ENCODE measurements at regions not wholly inside any gene's neighbourhood (a gene's known extent, or its start where the extent isn't known, plus 50 kb on each side); places are given as distances from the start of the nearest gene placed in this dataset.
"Not testable (repeated sequence)": the region's sequence is repeated elsewhere in the genome, so short reads cannot be mapped to it uniquely, and the experiment has no call there.

GRCh38 chr2:43144263-43144662, 82.1 kb downstream of the ZFP36L2 start:
- DNase-seq: no peak

DNA sequence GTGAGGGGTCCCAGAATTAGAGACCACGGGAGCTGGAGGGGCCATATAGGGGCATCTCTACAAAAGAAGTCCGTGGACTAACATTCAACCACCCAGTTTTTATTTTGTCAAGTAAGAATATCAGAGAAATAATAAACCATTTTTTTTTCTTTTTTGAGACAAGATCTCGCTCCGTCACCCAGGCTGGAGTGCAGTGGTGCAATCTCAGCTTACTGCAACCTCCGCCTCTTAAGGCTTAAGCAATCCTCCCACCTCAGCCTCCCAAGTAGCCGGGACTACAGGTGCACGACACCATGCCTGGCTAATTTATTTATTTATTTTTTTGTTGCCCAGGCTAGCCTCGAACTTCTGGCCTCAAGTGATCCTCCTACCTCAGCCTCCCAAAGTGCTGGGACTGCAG, 82.7 kb downstream of the ZFP36L2 start:
- DNase-seq: no peak

- DNase-seq: peak; percentile 64
Measured at GRCh38 chr2:43142921-43143438, 83.4 kb downstream of the ZFP36L2 start.

- not testable (repeated sequence) for DNase-seq
Measured at GRCh38 chr2:43141636-43142151, 84.7 kb downstream of the ZFP36L2 start.

GRCh38 chr2:43139996-43140621, 86.3 kb downstream of the ZFP36L2 start:
- peak; percentile 48 for DNase-seq

DNA sequence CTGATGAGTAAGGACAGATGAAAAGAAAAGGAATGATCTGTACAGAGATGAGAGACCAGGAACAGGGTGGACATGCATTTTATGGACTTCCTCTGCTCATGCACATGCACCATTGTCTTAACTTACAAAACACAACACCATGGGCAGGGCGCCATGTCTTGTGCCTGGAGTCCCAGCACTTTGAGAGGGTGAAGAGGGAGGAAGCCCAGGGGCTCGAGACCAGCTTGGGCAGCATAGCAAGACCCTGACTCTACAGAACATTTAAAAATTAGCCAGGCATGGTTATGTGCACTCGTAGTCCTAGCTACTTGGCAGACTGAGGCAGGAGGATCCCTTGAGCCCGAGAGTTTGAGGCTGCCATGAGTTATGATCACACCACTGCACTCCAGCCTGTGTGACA, 86.9 kb downstream of the ZFP36L2 start:
- DNase-seq: no peak

DNA sequence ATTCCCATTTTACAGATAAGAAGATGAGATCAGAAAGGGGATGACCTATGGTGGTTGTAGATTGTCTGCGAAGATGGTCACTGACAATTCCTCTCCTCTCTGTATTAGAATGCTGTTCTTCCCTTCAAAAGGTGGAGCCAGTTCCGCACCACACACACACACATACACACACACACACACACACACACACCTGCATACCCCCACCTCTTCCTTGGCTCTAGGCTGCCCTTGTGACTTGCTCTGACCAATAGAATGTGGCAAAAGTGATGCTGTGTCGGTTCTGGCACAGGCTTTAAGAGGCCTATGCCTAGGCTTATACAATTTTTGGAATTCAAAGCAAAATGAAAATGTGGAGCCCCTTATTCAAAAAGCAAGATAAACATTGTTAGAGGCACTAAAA, 88.0 kb downstream of the ZFP36L2 start:
- no peak for DNase-seq

DNA sequence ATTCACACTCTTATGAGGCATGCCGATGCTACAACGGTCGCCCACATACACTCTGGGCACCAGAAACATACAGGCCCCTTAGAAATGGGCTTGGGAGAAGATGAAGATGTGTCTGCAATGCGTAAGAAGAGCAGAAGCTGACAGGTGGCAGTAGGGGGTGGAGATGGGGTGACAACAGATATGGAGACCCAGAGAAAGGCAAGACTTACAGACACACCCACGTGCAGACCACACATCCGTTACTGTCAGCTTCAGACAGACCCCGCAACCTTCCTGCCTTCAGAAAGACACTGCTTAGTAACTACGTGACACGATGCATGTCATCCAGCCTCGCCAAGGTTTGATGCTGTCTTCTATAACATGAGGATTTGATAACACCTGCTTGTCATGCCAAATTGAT, 89.5 kb downstream of the ZFP36L2 start:
- DNase-seq: peak; percentile 75

- DNase-seq: no peak
Measured at GRCh38 chr2:43136011-43136799, 90.2 kb downstream of the ZFP36L2 start.

DNA sequence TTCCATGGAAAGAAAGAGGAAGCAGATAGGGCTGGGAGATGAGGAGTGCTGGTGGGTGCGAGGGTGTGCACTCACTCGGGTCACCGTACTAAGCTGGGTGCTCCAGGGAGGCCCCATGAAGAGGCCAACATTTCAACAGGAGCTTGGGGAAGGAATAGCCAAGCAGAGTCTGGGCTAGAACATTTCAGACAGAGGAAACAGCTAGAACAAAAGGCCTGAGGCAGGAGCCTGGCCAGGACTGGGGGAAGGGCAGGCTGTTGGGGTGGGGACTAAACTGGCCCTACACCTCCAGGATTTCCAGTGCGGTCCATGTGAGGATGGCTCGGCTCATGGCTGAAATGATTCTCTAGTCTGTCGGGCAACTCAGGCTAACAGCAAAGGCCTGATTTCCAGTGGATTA, 90.8 kb downstream of the ZFP36L2 start:
- DNase-seq: no peak

DNA sequence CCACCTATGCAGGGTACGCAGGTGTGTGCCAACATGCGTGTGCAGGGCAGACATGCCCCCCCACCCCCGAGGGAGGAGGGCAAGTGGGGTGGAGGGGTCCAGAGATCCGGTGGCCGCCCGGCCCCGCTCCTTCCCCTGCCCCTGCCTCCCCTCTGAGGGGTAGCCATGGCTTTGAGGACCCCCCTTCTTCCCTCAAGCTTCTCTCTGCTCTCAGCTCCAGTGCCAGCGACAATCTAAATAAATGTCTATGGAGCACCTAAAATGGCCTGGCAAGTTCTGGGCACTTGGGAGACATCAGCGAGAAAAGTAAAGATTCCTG, 91.9 kb downstream of the ZFP36L2 start:
- no peak for DNase-seq

DNA sequence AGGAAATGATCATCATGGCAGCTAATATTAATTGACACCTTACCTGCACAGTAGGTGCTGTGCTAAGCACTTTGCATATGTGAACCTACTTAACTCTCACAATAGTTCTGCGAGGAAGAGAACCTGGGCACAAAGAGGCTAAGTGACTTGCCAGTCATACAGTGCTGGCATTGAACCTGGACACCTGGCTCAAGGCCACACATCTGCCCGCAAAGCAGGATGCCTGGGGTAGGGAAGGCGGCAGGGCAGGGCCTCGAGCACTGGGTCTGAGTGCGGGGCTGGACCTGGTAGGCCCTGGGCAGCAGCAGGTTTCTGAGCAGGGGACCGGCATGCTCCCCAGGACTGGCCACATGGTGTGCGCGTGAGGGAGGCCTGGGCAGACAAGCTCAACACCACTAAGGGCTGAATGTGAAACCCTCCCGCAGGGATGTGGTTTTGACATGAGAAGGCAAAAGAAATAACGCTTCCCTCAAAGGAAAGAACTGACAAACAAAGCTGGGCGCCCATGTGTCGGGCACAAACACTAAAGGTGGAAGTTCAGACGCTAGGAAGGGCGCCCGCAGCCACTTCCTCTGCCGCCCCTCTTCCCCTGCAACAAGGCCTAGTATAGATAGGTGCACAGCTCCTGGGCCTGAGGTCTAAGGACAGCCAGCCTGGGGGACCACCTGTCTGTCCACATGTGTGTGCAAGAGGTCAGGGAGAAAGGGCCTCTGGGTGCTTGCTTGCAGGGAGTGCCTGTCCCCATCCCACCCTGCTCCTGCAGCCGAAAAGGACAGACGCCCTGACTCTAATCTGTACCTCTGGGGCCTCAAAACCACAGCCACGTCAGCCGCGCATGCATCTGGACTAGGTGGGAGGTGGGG, 92.5 kb downstream of the ZFP36L2 start:
- peak; percentile 85 for DNase-seq

- no peak for DNase-seq
Measured at GRCh38 chr2:43133336-43133707, 93.1 kb downstream of the ZFP36L2 start.

DNA sequence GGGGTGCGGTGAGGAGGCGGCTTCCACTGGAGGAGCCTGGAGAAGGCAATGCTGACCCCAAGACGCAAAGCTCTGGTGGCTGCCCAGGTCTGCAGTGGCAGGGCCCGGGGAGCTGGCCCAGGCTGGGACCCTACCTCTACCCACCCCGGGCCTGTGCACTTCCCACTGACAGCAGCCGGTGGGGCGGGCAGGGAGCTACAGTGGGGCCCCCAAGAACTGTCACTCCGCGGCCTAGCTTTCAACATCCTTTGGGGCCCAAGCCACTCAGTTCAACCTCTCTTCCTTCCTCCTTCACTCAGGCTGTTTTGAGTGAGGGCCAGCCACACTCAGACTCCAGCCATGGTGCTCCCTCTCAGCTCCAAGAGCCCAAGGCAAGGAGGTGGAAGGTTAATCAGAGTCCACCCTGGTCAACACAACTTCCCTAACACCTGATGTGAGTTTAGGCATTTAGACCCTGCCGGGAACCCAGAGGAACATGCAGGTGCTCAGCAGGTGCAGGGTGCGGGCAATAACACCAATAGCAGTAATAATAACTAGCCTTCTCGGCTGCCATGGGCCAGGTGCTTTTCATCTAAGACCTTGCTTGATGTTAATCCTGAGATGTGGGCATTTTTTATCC, 93.6 kb downstream of the ZFP36L2 start:
- DNase-seq: peak; percentile 44

- DNase-seq: no peak
Measured at GRCh38 chr2:43131890-43132682, 94.3 kb downstream of the ZFP36L2 start.

DNA sequence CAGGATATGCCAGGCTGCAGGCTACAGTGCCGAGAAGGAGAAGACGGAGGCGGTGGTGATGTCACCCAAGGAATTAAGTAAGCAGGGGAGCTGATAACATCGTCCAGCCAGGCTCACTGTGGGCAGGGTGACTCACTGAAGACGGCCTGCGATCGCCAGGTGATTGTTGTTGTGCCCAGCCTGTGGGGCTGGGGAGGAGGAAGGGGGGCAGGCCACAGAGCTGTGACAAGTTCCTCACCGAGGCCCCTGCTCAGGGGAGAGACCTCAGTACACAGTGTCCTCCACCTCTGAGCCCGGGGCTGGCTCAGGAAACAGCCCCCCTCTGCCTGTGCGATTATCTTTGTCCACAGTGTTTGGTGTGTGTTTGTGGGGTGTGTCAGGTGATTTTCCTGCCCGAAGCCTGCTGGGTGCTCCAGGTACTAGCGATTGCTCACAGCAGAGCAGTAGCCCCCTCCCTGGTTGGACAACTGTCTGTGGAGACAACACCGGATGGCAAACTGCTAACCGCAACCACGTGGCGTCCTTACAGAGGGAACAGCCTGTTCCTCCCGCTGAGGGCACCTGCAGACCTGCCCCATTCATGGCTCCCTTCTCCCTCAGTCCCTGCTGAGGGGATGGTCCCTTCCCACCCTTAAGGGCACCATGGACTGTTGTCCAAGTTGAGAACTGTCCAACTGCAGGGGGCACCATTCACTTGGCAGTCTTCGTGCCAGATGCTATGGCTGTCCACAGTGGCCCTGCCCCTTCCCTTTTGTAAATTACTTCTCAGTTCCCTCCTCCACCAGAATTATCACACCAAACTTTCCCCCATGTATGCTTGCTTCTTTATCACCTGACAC, 95.1 kb downstream of the ZFP36L2 start:
- DNase-seq: peak; percentile 86

DNA sequence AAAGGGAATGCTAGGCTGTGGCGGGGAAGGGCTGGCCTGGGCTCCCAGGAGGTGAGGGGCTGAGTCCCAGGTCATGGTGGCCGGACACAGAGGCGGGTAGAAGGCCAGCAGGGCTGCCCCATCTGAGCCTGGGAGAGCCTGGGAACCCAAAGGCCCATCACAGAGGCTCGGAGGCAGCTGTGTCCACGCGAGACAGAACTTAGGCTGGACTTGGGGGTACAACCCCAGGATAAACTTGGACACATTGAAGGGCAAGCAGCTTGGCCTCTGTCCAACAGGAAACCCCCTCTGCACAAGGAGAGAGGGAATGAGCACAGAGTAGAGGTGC, 95.9 kb downstream of the ZFP36L2 start:
- DNase-seq: no peak

GRCh38 chr2:43129676-43130547, 96.5 kb downstream of the ZFP36L2 start:
- DNase-seq: peak; percentile 35

- DNase-seq: no peak
Measured at GRCh38 chr2:43128559-43128955, 97.8 kb downstream of the ZFP36L2 start.

DNA sequence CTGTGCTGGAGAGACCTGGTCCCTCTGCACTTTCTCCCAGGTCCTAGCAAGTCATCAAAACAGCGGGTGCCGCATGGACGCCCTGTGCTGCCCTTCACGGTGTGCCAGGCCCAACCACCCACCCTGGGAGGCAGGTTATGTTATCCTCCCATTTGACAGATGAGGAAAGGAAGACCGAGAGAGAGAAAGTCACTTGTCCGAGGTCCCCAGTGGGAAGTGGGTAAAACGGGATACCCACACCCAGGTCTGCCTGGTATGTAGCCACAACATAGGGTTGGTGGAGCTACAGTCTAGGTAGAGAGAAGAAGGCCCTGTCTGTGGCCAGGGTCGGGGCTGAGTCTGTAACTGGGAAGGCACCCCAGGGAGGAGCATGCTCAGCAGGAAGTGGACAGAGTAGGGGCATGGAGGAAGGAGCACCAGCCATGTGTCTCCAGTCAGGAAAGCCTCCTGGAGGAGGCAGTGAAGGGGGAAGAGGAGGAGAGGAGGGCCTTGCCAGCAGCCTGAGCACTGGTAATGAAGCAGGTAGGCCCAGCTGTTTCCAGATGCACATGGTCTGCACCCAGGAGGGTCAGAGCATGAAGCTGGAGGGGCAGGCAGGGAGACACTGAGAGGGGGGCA, 98.4 kb downstream of the ZFP36L2 start:
- no peak for DNase-seq

Data from activated CD4-positive, alpha-beta T cell treated with anti-CD3 and anti-CD28 coated beads, Interleukin-2, amount 50 U/mL, for 16 hours (primary cell).